ENCODE measurements at regions not wholly inside any gene's neighbourhood (a gene's known extent, or its start where the extent isn't known, plus 50 kb on each side); places are given as distances from the start of the nearest gene placed in this dataset.

- TF ChIP-seq CTCF (IDR thresholded peaks at IDR 0.05) (no peak), POLR2A (IDR thresholded peaks at IDR 0.05) (no peak), POLR2AphosphoS5 (IDR thresholded peaks at IDR 0.05) (no peak)
Observed at GRCh38 chr7:130908345-130909160, 174.5 kb upstream of the KLF14 start.
